HCT116 (cell line): ENCODE measurements at regions not wholly inside any gene's neighbourhood (a gene's known extent, or its start where the extent isn't known, plus 50 kb on each side); places are given as distances from the start of the nearest gene placed in this dataset.

Experiments used
- ATAC-seq: fragments of 200-7000 bp; cut with Tn5 transposase; 2 replicates; pipeline ENCODE4 v1.9.1; 2020; ENCODE audit warnings: mild to moderate bottlenecking, moderate library complexity
- BruUV-seq: library from RNA; stranded (reverse); fragments of 400-500 nt; replicated peaks from 2 replicates; lab custom pipeline; 2021; lab: Mats Ljungman, UMichigan
- CTCF ChIA-PET: fragments of 300-600 bp; sonication (Branson Sonifier 250); formaldehyde crosslinking; loops from one replicate; lab custom pipeline; 2021; ENCODE audit warnings: antibody characterized with exemption; lab: Charles Lee
- POLR2A ChIA-PET: fragments of 300-600, 350-600 bp; sonication (Branson Sonifier 250); formaldehyde crosslinking; loops from one replicate; lab custom pipeline; 2021; ENCODE audit warnings: antibody characterized with exemption; lab: Charles Lee
- RAD21 ChIA-PET, 2 experiments: fragments of 300-600 bp; sonication (Branson Sonifier 250); formaldehyde crosslinking; loops; one replicate each; lab custom pipeline; 2023; ENCODE audit warnings: low total read pairs in 2 of 2; ENCODE audit not compliant: uncharacterized antibody in 2 of 2, unreplicated experiment in 2 of 2, low non-redundant PET in 1 of 2; lab: Charles Lee
- DNase-seq: peaks from one replicate; pipeline ENCODE4 v3.0.0-alpha.2; 2010; ENCODE audit warnings: low read depth, low spot score
- H2AFZ ChIP-seq: fragments of 200-600 bp; shearing (Covaris generic), sonication (generic); 2 replicates; pipeline ENCODE4 v1.6.1; 2017; ENCODE audit warnings: low read depth, mixed run types, mixed read lengths, antibody characterized with exemption, low read length; ENCODE audit not compliant: poor library complexity, severe bottlenecking
- H3K27ac ChIP-seq: 2 replicates; pipeline ENCODE4 v1.5.1; 2012; ENCODE audit warnings: low read depth, low read length
- H3K27me3 ChIP-seq: fragments of 200-600 bp; sonication (generic); 2 replicates; pipeline ENCODE4 v1.6.1; 2016; ENCODE audit warnings: mixed run types, low read length, mixed read lengths; ENCODE audit not compliant: insufficient read depth
- H3K36me3 ChIP-seq, 2 experiments: fragments of 200-500 bp in 1 of 2; fragments of 200-600 bp in 1 of 2; sonication (Bioruptor generic) in 1 of 2; sonication (generic) in 1 of 2; 2 replicates each; pipeline versions ENCODE4 v1.5.1 to v1.6.1; 2014 to 2016; ENCODE audit warnings: low read length in 2 of 2, inconsistent platforms in 1 of 2, mixed read lengths in 1 of 2, mixed run types in 1 of 2; ENCODE audit not compliant: insufficient read depth in 2 of 2, control insufficient read depth in 1 of 2
- H3K4me1 ChIP-seq, 2 experiments: fragments of 200-600 bp in 1 of 2; sonication (generic) in 1 of 2; 2 replicates each; pipeline versions ENCODE4 v1.5.1 to v1.6.1; 2012 to 2017; ENCODE audit warnings: low read length in 2 of 2, inconsistent platforms in 1 of 2, mild to moderate bottlenecking in 1 of 2, mixed read lengths in 1 of 2, mixed run types in 1 of 2, moderate library complexity in 1 of 2; ENCODE audit not compliant: insufficient read depth in 2 of 2, control insufficient read depth in 1 of 2
- H3K4me2 ChIP-seq: fragments of 200-600 bp; sonication (generic); 2 replicates; pipeline ENCODE4 v1.6.1; 2017; ENCODE audit warnings: mixed run types, low read length, mixed read lengths
- H3K4me3 ChIP-seq, 2 experiments: fragments of 200-600 bp in 1 of 2; sonication (generic) in 1 of 2; replicated peaks in 1 of 2; 2 replicates each; pipeline ENCODE4 v1.5.1; 2011 to 2016; ENCODE audit warnings: low read length in 2 of 2, control low read depth in 1 of 2, low read depth in 1 of 2, mild to moderate bottlenecking in 1 of 2, mixed read lengths in 1 of 2, mixed run types in 1 of 2
- H3K79me2 ChIP-seq: fragments of 200-600 bp; sonication (generic); 2 replicates; pipeline ENCODE4 v1.6.1; 2017; ENCODE audit warnings: mild to moderate bottlenecking, mixed run types, low read length, moderate library complexity, mixed read lengths; ENCODE audit not compliant: insufficient read depth
- H3K9ac ChIP-seq: fragments of 200-600 bp; sonication (generic); 2 replicates; pipeline ENCODE4 v1.6.1; 2016; ENCODE audit warnings: low read length, mixed read lengths
- H3K9me2 ChIP-seq: fragments of 200-600 bp; sonication (generic), shearing (Covaris generic); 2 replicates; pipeline ENCODE4 v1.6.1; 2017; ENCODE audit warnings: mixed run types, mild to moderate bottlenecking, moderate library complexity; ENCODE audit not compliant: insufficient read depth
- H3K9me3 ChIP-seq, 2 experiments: fragments of 200-500 bp in 1 of 2; fragments of 200-600 bp in 1 of 2; sonication (Bioruptor generic) in 1 of 2; sonication (generic) in 1 of 2; 2 replicates each; pipeline ENCODE4 v1.6.1; 2014 to 2017; ENCODE audit warnings: low read length in 2 of 2, mixed read lengths in 2 of 2, inconsistent platforms in 1 of 2, low read depth in 1 of 2, mild to moderate bottlenecking in 1 of 2, mixed run types in 1 of 2, moderate library complexity in 1 of 2; ENCODE audit not compliant: control insufficient read depth in 1 of 2, insufficient read depth in 1 of 2
- H4K20me1 ChIP-seq: fragments of 200-600 bp; sonication (generic), shearing (Covaris generic); 2 replicates; pipeline ENCODE4 v1.6.1; 2017; ENCODE audit warnings: mixed run types, mild to moderate bottlenecking, moderate library complexity; ENCODE audit not compliant: insufficient read depth
- ATF3 ChIP-seq: IDR thresholded peaks from 2 replicates; pipeline ENCODE4 v1.6.1; 2012
- CEBPB ChIP-seq: IDR thresholded peaks from 2 replicates; pipeline ENCODE4 v1.6.1; 2012; ENCODE audit warnings: low read depth
- CTCF ChIP-seq, 3 experiments: fragments of 200-600 bp in 1 of 3; sonication (generic) in 1 of 3; IDR thresholded peaks in 2 of 3; conservative IDR thresholded peaks in 1 of 3; 2 replicates each; pipeline ENCODE4 v1.5.1; 2012 to 2017; ENCODE audit warnings: low read depth in 2 of 3, low read length in 2 of 3, antibody characterized with exemption in 1 of 3, borderline replicate concordance in 1 of 3, control low read depth in 1 of 3, mild to moderate bottlenecking in 1 of 3, mixed read lengths in 1 of 3, mixed run types in 1 of 3, moderate library complexity in 1 of 3; ENCODE audit not compliant: insufficient read depth in 1 of 3
- FOSL1 ChIP-seq: IDR thresholded peaks from 2 replicates; pipeline ENCODE4 v1.6.1; 2012; ENCODE audit warnings: low read depth
- RAD21 ChIP-seq: IDR thresholded peaks from 2 replicates; pipeline ENCODE4 v1.6.1; 2012; ENCODE audit warnings: low read depth, mild to moderate bottlenecking
- TCF7L2 ChIP-seq: IDR thresholded peaks from 2 replicates; pipeline ENCODE4 v1.7.0; 2011; ENCODE audit warnings: borderline replicate concordance, inconsistent platforms; ENCODE audit not compliant: insufficient read depth, insufficient read length; ENCODE audit errors: extremely low read depth
- ZBTB33 ChIP-seq: IDR thresholded peaks from 2 replicates; pipeline ENCODE4 v1.6.1; 2011; ENCODE audit warnings: mild to moderate bottlenecking, low read length, moderate library complexity; ENCODE audit not compliant: insufficient replicate concordance; ENCODE audit errors: extremely low read depth
- intact Hi-C: fragments of 100-400 bp; cut with micrococcal nuclease; formaldehyde crosslinking; loops from 2 replicates; pipeline ENCODE4 v1.10.0; 2022

- Histone ChIP-seq H3K4me2 (no peak overlapping the region), H3K36me3 (no peaks in the 10 kb centered on the region), H3K27me3 (no peaks in the 10 kb centered on the region), H3K79me2 (no peaks in the 10 kb centered on the region), H2AFZ (no peak overlapping the region), H3K9ac (no peak overlapping the region), H4K20me1 (no peaks in the 10 kb centered on the region), H3K9me3 (no peaks in the 10 kb centered on the region), H3K27ac (no peak overlapping the region), H3K9me2 (no peaks in the 10 kb centered on the region), H3K4me3 (no peak overlapping the region), H3K4me1 (peaks cover 0 to 11% of the 10 kb centered on the region in 2 experiments; a peak in 2 of 4 replicates)
- TF ChIP-seq FOSL1 (no peak), CTCF (IDR thresholded peaks at IDR 0.05 in 2 of 3, conservative IDR thresholded peaks at IDR 0.05 in 1 of 3; ENCODE audit: borderline replicate concordance in 1 of 3, insufficient read depth in 1 of 3, low read depth in 2 of 3, low read length in 2 of 3) (no peak), ZBTB33 (no peak), TCF7L2 (no peak), ATF3 (no peak), RAD21 (no peak), CEBPB (no peak)
- intact Hi-C loops = no loop called here
- CTCF ChIA-PET = no interaction called here
- POLR2A ChIA-PET = no interaction called here
- DNase-seq (no peak), ATAC-seq (no peak)
- RAD21 ChIA-PET = no interaction called here
- no TSS peak for BruUV-seq
Observed at GRCh38 chr2:63786471-63786870, 55.2 kb upstream of the UGP2 start.
